ENCODE measurements at regions not wholly inside any gene's neighbourhood (a gene's known extent, or its start where the extent isn't known, plus 50 kb on each side); places are given as distances from the start of the nearest gene placed in this dataset.

GRCh38 chr4:81664079-81664478 is 192.4 kb upstream of the RASGEF1B start:
- no peak for DNase-seq
- no CpG with 5 or more reads among the region's 4 CpGs for WGBS (ENCODE audit: insufficient coverage)
- intact Hi-C loops (cut with micrococcal nuclease), result no loop called here
- H3K4me2 ChIP-seq (replicated peaks; ENCODE audit: extremely low read depth, low read length, poor library complexity, severe bottlenecking), result no peak overlapping the region
- no peaks in the 10 kb centered on the region for H3K36me3 ChIP-seq (replicated peaks in 1 of 2; ENCODE audit: control insufficient read depth in 1 of 2, insufficient read depth in 2 of 2, low read length in 2 of 2)
- no peak overlapping the region for H3K4me3 ChIP-seq (replicated peaks in 1 of 3; ENCODE audit: low read depth in 2 of 3, low read length in 3 of 3)
- no peak overlapping the region for H3K27ac ChIP-seq (ENCODE audit: low read depth in 1 of 2, low read length in 2 of 2)
- no peak overlapping the region for H3K9ac ChIP-seq (ENCODE audit: insufficient read depth, low read length, poor library complexity, severe bottlenecking)
- no peaks in the 10 kb centered on the region for H3K27me3 Mint-ChIP-seq (ENCODE audit: low read depth in 3 of 3)
- H3K9me3 Mint-ChIP-seq, result peaks cover 0 to 3% (median 0%) of the 10 kb centered on the region in 7 donors
- H3K27me3 ChIP-seq (ENCODE audit: control insufficient read depth in 2 of 2, insufficient read depth in 2 of 2, low read length in 2 of 2), result no peaks in the 10 kb centered on the region
- no peaks in the 10 kb centered on the region for H3K79me2 ChIP-seq (ENCODE audit: insufficient read depth, low read length)
- H3K9me3 ChIP-seq (replicated peaks in 1 of 2; ENCODE audit: control insufficient read depth in 1 of 2, insufficient read depth in 1 of 2, low read length in 2 of 2), result no peaks in the 10 kb centered on the region
- H2AFZ ChIP-seq (ENCODE audit: insufficient read depth, low read depth, low read length, poor library complexity, severe bottlenecking), result no peak overlapping the region
- no peak overlapping the region for H3K27ac Mint-ChIP-seq
- no peaks in the 10 kb centered on the region for H3K36me3 Mint-ChIP-seq
- H4K20me1 ChIP-seq (ENCODE audit: insufficient read depth, low read length), result no peaks in the 10 kb centered on the region
- TF ChIP-seq, protein P1, sequence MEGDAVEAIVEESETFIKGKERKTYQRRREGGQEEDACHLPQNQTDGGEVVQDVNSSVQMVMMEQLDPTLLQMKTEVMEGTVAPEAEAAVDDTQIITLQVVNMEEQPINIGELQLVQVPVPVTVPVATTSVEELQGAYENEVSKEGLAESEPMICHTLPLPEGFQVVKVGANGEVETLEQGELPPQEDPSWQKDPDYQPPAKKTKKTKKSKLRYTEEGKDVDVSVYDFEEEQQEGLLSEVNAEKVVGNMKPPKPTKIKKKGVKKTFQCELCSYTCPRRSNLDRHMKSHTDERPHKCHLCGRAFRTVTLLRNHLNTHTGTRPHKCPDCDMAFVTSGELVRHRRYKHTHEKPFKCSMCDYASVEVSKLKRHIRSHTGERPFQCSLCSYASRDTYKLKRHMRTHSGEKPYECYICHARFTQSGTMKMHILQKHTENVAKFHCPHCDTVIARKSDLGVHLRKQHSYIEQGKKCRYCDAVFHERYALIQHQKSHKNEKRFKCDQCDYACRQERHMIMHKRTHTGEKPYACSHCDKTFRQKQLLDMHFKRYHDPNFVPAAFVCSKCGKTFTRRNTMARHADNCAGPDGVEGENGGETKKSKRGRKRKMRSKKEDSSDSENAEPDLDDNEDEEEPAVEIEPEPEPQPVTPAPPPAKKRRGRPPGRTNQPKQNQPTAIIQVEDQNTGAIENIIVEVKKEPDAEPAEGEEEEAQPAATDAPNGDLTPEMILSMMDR (IDR thresholded peaks at IDR 0.05), result no peak
- H3K4me3 Mint-ChIP-seq, result no peak overlapping the region
- no peaks in the 10 kb centered on the region for H3K4me1 ChIP-seq (ENCODE audit: control insufficient read depth in 1 of 2, insufficient read depth in 2 of 2, low read length in 2 of 2)
- no peaks in the 10 kb centered on the region for H3K4me1 Mint-ChIP-seq

- no peaks in the 10 kb centered on the region for H3K27me3 Mint-ChIP-seq (ENCODE audit: low read depth in 3 of 3)
- H3K36me3 ChIP-seq (replicated peaks in 1 of 2; ENCODE audit: control insufficient read depth in 1 of 2, insufficient read depth in 2 of 2, low read length in 2 of 2), result no peaks in the 10 kb centered on the region
- no peaks in the 10 kb centered on the region for H3K4me1 Mint-ChIP-seq
- no peak overlapping the region for H3K9ac ChIP-seq (ENCODE audit: insufficient read depth, low read length, poor library complexity, severe bottlenecking)
- TF ChIP-seq, protein P1 (IDR thresholded peaks at IDR 0.05), result no peak
- H3K27me3 ChIP-seq (ENCODE audit: control insufficient read depth in 2 of 2, insufficient read depth in 2 of 2, low read length in 2 of 2), result no peaks in the 10 kb centered on the region
- no peak overlapping the region for H3K27ac Mint-ChIP-seq
- no CpG with 5 or more reads among the region's 2 CpGs for WGBS (ENCODE audit: insufficient coverage)
- H3K36me3 Mint-ChIP-seq, result no peaks in the 10 kb centered on the region
- no peak for DNase-seq
- no peak overlapping the region for H3K4me3 Mint-ChIP-seq
- no peaks in the 10 kb centered on the region for H3K79me2 ChIP-seq (ENCODE audit: insufficient read depth, low read length)
- intact Hi-C loops (cut with micrococcal nuclease), result no loop called here
- peaks cover 0 to 2% (median 0%) of the 10 kb centered on the region in 7 donors for H3K9me3 Mint-ChIP-seq
- H3K27ac ChIP-seq (ENCODE audit: low read depth in 1 of 2, low read length in 2 of 2), result no peak overlapping the region
- H2AFZ ChIP-seq (ENCODE audit: insufficient read depth, low read depth, low read length, poor library complexity, severe bottlenecking), result no peak overlapping the region
- no peaks in the 10 kb centered on the region for H3K4me1 ChIP-seq (ENCODE audit: control insufficient read depth in 1 of 2, insufficient read depth in 2 of 2, low read length in 2 of 2)
- H3K4me2 ChIP-seq (replicated peaks; ENCODE audit: extremely low read depth, low read length, poor library complexity, severe bottlenecking), result no peak overlapping the region
- no peak overlapping the region for H3K4me3 ChIP-seq (replicated peaks in 1 of 3; ENCODE audit: low read depth in 2 of 3, low read length in 3 of 3)
- H4K20me1 ChIP-seq (ENCODE audit: insufficient read depth, low read length), result no peaks in the 10 kb centered on the region
- no peaks in the 10 kb centered on the region for H3K9me3 ChIP-seq (replicated peaks in 1 of 2; ENCODE audit: control insufficient read depth in 1 of 2, insufficient read depth in 1 of 2, low read length in 2 of 2)
These were observed 191.7 kb upstream of the RASGEF1B start for GRCh38 chr4:81663368-81663767.

Data from CD14-positive monocyte (primary cell).